H9 (cell line): ENCODE measurements at regions not wholly inside any gene's neighbourhood (a gene's known extent, or its start where the extent isn't known, plus 50 kb on each side); places are given as distances from the start of the nearest gene placed in this dataset.

Experiments
- DNase-seq: peaks from one replicate; pipeline ENCODE4 v3.0.0-alpha.2; 2017
- H2AFZ ChIP-seq: one replicate; pipeline ENCODE4 v1.6.1; 2013; ENCODE audit warnings: mild to moderate bottlenecking, low read length, control low read depth, moderate library complexity
- H2AK5ac ChIP-seq: 2 replicates; pipeline ENCODE4 v1.6.1; 2013; ENCODE audit warnings: low read length, control low read depth, mixed read lengths; ENCODE audit not compliant: insufficient read length
- H2BK120ac ChIP-seq: one replicate; pipeline ENCODE4 v1.6.1; 2013; ENCODE audit warnings: low read depth, mild to moderate bottlenecking, low read length, control low read depth, inconsistent platforms; ENCODE audit not compliant: poor library complexity, severe bottlenecking
- H2BK12ac ChIP-seq: 2 replicates; pipeline ENCODE4 v1.6.1; 2013; ENCODE audit warnings: low read length, control low read depth, mixed read lengths, low read depth; ENCODE audit not compliant: insufficient read length
- H2BK15ac ChIP-seq: 2 replicates; pipeline ENCODE4 v1.6.1; 2013; ENCODE audit warnings: low read depth, low read length, control low read depth
- H2BK20ac ChIP-seq: one replicate; pipeline ENCODE4 v1.6.1; 2013; ENCODE audit warnings: low read depth, mild to moderate bottlenecking, low read length, control low read depth, inconsistent platforms; ENCODE audit not compliant: poor library complexity, severe bottlenecking
- H2BK5ac ChIP-seq: 2 replicates; pipeline ENCODE4 v1.6.1; 2013; ENCODE audit warnings: low read length, control low read depth, mixed read lengths; ENCODE audit not compliant: insufficient read length
- H3K14ac ChIP-seq: 2 replicates; pipeline ENCODE4 v1.6.1; 2013; ENCODE audit warnings: low read length, control low read depth; ENCODE audit not compliant: insufficient read depth
- H3K18ac ChIP-seq: 2 replicates; pipeline ENCODE4 v1.6.1; 2013; ENCODE audit warnings: low read depth, mild to moderate bottlenecking, mixed read lengths, low read length, control low read depth; ENCODE audit not compliant: insufficient read length
- H3K23ac ChIP-seq: 2 replicates; pipeline ENCODE4 v1.6.1; 2013; ENCODE audit warnings: low read length, control low read depth, mixed read lengths, low read depth; ENCODE audit not compliant: insufficient read length
- H3K23me2 ChIP-seq: 2 replicates; pipeline ENCODE4 v1.6.1; 2013; ENCODE audit warnings: low read depth, mild to moderate bottlenecking, mixed read lengths, low read length, control low read depth; ENCODE audit not compliant: insufficient read length, poor library complexity, severe bottlenecking
- H3K27ac ChIP-seq: 2 replicates; pipeline ENCODE4 v1.5.1; 2013; ENCODE audit warnings: low read length, control low read depth, mixed read lengths, low read depth; ENCODE audit not compliant: insufficient read length
- H3K27me3 ChIP-seq: 2 replicates; pipeline ENCODE4 v1.6.1; 2013; ENCODE audit warnings: low read length, control low read depth, inconsistent platforms; ENCODE audit not compliant: insufficient read depth
- H3K4ac ChIP-seq: 2 replicates; pipeline ENCODE4 v1.6.1; 2013; ENCODE audit warnings: low read depth, mild to moderate bottlenecking, control low read depth, inconsistent platforms, low read length, moderate library complexity
- H3K4me1 ChIP-seq: 2 replicates; pipeline ENCODE4 v1.6.1; 2013; ENCODE audit warnings: low read length, control low read depth, inconsistent platforms; ENCODE audit not compliant: insufficient read depth
- H3K4me2 ChIP-seq: 2 replicates; pipeline ENCODE4 v1.6.1; 2013; ENCODE audit warnings: low read length, control low read depth, mixed read lengths; ENCODE audit not compliant: insufficient read length, insufficient read depth
- H3K56ac ChIP-seq: 2 replicates; pipeline ENCODE4 v1.6.1; 2013; ENCODE audit warnings: low read depth, mild to moderate bottlenecking, mixed read lengths, low read length, control low read depth; ENCODE audit not compliant: insufficient read length
- H3K79me1 ChIP-seq: 2 replicates; pipeline ENCODE4 v1.6.1; 2013; ENCODE audit warnings: low read depth, mild to moderate bottlenecking, moderate library complexity, low read length, control low read depth, inconsistent platforms; ENCODE audit not compliant: insufficient read depth, poor library complexity, severe bottlenecking
- H3K79me2 ChIP-seq: 2 replicates; pipeline ENCODE4 v1.6.1; 2013; ENCODE audit warnings: low read length, control low read depth, inconsistent platforms; ENCODE audit not compliant: insufficient read depth
- H3K9ac ChIP-seq: 2 replicates; pipeline ENCODE4 v1.6.1; 2013; ENCODE audit warnings: low read length, control low read depth, mixed read lengths; ENCODE audit not compliant: insufficient read length; ENCODE audit errors: extremely low read depth
- H3K9me3 ChIP-seq: one replicate; pipeline ENCODE4 v1.6.1; 2013; ENCODE audit warnings: low read depth, low read length, inconsistent platforms; ENCODE audit not compliant: control insufficient read depth
- H3T11ph ChIP-seq: one replicate; pipeline ENCODE4 v1.6.1; 2013; ENCODE audit warnings: mild to moderate bottlenecking, low read length, control low read depth, inconsistent platforms
- H4K20me1 ChIP-seq: one replicate; pipeline ENCODE4 v1.6.1; 2013; ENCODE audit not compliant: control insufficient read depth, insufficient read length, insufficient read depth
- H4K5ac ChIP-seq: 2 replicates; pipeline ENCODE4 v1.6.1; 2013; ENCODE audit warnings: low read depth, mild to moderate bottlenecking, mixed read lengths, low read length, control low read depth; ENCODE audit not compliant: insufficient read length
- H4K8ac ChIP-seq: replicated peaks from 2 replicates; pipeline ENCODE4 v1.6.1; 2013; ENCODE audit warnings: low read length, control low read depth, mixed read lengths, low read depth; ENCODE audit not compliant: insufficient read length
- H4K91ac ChIP-seq: 2 replicates; pipeline ENCODE4 v1.6.1; 2013; ENCODE audit warnings: low read depth, mild to moderate bottlenecking, moderate library complexity, mixed read lengths, low read length, control low read depth; ENCODE audit not compliant: insufficient read length
- H3K27ac Mint-ChIP-seq, 3 experiments: 2 replicates in 2 of 3; 3 replicates in 1 of 3; pipeline ENCODE4 v1.8.0; 2020 to 2021; ENCODE audit warnings: mixed read lengths in 3 of 3, mild to moderate bottlenecking in 1 of 3, moderate library complexity in 1 of 3
- H3K27me3 Mint-ChIP-seq: 2 replicates; pipeline ENCODE4 v1.8.0; 2021; ENCODE audit warnings: low read depth, mild to moderate bottlenecking, moderate library complexity, mixed read lengths
- H3K36me3 Mint-ChIP-seq, 3 experiments: 2 replicates in 2 of 3; 3 replicates in 1 of 3; pipeline ENCODE4 v1.8.0; 2020 to 2021; ENCODE audit warnings: low read depth in 3 of 3, mixed read lengths in 3 of 3; ENCODE audit not compliant: insufficient read depth in 1 of 3
- H3K4me1 Mint-ChIP-seq, 2 experiments: 2 replicates each; pipeline ENCODE4 v1.8.0; 2020; ENCODE audit warnings: mixed read lengths in 2 of 2
- H3K4me3 Mint-ChIP-seq, 2 experiments: 2 replicates in 1 of 2; 3 replicates in 1 of 2; pipeline ENCODE4 v1.8.0; 2020 to 2021; ENCODE audit warnings: mild to moderate bottlenecking in 2 of 2, mixed read lengths in 2 of 2, moderate library complexity in 1 of 2
- H3K9me3 Mint-ChIP-seq, 2 experiments: 2 replicates in 1 of 2; 3 replicates in 1 of 2; pipeline ENCODE4 v1.8.0; 2020; ENCODE audit warnings: mild to moderate bottlenecking in 2 of 2, mixed read lengths in 2 of 2, moderate library complexity in 1 of 2
- CTCF ChIP-seq: fragments of 200-600 bp; sonication (generic); conservative IDR thresholded peaks from 3 replicates; pipeline ENCODE4 v1.8.0; 2021; ENCODE audit warnings: antibody characterized with exemption, mild to moderate bottlenecking
- WGBS: extraction: QIAGEN DNeasy Blood & Tissue Kit; methylation state at CpG from one replicate; pipeline ENCODE4 v1.1.7; 2013; ENCODE audit warnings: missing lambda C conversion rate, low lambda C conversion rate, mixed read lengths; ENCODE audit not compliant: insufficient read length; ENCODE audit errors: extremely low coverage; 5-methylcytosine and 5-hydroxymethylcytosine counted together

DNA sequence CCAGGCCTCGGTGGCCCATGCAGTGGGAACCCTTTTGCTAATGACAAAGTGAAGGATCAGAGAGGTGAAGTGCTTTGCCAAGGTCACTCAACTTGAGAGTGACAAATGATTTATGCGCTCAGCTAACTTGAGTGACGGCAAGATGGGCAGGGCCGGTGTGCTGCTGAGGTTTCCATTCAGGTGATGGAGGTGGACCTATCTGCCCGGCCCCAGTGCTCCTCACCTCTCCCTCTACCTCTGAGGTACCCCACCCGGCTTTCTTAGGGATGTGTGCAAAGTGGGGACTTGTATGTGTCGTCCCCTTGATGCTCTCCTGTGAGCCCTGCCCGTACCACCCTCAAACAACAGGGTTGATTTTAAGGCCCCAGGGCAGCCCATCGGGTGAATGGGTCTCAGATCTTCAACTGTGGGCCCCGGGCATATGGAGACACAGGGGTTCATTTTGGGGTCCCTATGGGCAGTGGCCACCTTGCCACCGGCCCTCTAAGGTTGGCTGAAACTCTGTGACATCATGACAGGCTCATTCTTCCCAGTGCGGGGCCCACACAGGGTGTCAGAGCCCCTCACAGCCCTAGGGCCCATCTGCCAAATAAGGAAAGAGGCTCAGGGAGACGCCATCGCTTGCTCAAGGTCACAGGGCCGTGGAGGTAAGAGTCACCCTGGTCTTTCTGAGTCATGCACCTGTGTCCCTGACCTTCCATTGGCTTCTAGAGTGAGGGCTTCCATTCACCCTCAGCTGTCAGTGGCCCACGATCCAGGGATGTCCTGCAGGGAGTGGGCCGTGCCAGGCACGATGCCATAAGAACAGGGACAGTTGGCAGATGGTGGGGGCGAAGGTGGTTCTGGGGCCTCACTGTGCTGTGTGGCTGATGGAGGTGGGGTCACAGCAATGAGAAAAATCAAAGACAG, 170.6 kb upstream of the MVB12B start:
- H3K27me3 ChIP-seq: no peaks in the 10 kb centered on the region
- no peak overlapping the region for H4K8ac ChIP-seq
- no peak overlapping the region for H2BK5ac ChIP-seq
- H3K4me2 ChIP-seq: no peak overlapping the region
- peaks cover 2% of the 10 kb centered on the region; the same call in 1 of the 2 replicates for H3K4me1 ChIP-seq
- H2BK15ac ChIP-seq: no peak overlapping the region
- no peaks in the 10 kb centered on the region for H3K36me3 Mint-ChIP-seq
- no peak overlapping the region for H3K9ac ChIP-seq
- no peaks in the 10 kb centered on the region for H4K20me1 ChIP-seq
- H3K23ac ChIP-seq: no peak overlapping the region
- H2BK12ac ChIP-seq: no peak overlapping the region
- H2AFZ ChIP-seq: no peak overlapping the region
- no peak overlapping the region for H3K27ac ChIP-seq
- no CpG with 5 or more reads among the region's 19 CpGs for WGBS
- no peak overlapping the region for H3T11ph ChIP-seq
- no peak overlapping the region for H4K5ac ChIP-seq
- H4K91ac ChIP-seq: no peak overlapping the region
- H3K23me2 ChIP-seq: no peaks in the 10 kb centered on the region
- H3K9me3 Mint-ChIP-seq: no peaks in the 10 kb centered on the region; a peak in 1 of 5 replicates
- peaks cover 38% of the 10 kb centered on the region for H3K27me3 Mint-ChIP-seq
- H2BK20ac ChIP-seq: no peak overlapping the region
- H3K79me2 ChIP-seq: no peaks in the 10 kb centered on the region
- H3K56ac ChIP-seq: no peak overlapping the region
- H3K18ac ChIP-seq: no peak overlapping the region
- H3K4me1 Mint-ChIP-seq: peaks cover 8% of the 10 kb centered on the region in 2 experiments
- no peak overlapping the region; the same call in 1 of the 2 replicates for H3K14ac ChIP-seq
- DNase-seq: no peak
- no peak overlapping the region for H2BK120ac ChIP-seq
- no peaks in the 10 kb centered on the region for H3K9me3 ChIP-seq
- H3K4me3 Mint-ChIP-seq: no peak overlapping the region
- no peaks in the 10 kb centered on the region for H3K79me1 ChIP-seq
- no peak overlapping the region for H2AK5ac ChIP-seq
- no peak for TF ChIP-seq CTCF
- no peak overlapping the region for H3K4ac ChIP-seq
- H3K27ac Mint-ChIP-seq: no peak overlapping the region
